H1 (cell line): ENCODE measurements at regions not wholly inside any gene's neighbourhood (a gene's known extent, or its start where the extent isn't known, plus 50 kb on each side); places are given as distances from the start of the nearest gene placed in this dataset.
A peak's percentile ranks its signal among the peaks of the same experiment; 100 is the strongest.

Experiments
- CTCF ChIA-PET: fragments of 300-600 bp; sonication (Branson Sonifier 250); formaldehyde crosslinking; loops from one replicate; lab custom pipeline; 2021; ENCODE audit not compliant: partially characterized antibody; lab: Charles Lee
- POLR2A ChIA-PET: fragments of 300-600 bp; sonication (Branson Sonifier 250); formaldehyde crosslinking; loops from one replicate; lab custom pipeline; 2021; ENCODE audit warnings: inconsistent platforms; ENCODE audit not compliant: partially characterized antibody; lab: Charles Lee
- DNase-seq, 2 experiments: peaks; one replicate each; pipeline versions ENCODE4 v3.0.0 to v3.0.0-alpha.2; 2010 to 2022; ENCODE audit warnings: low spot score in 2 of 2, low read depth in 1 of 2, mixed read lengths in 1 of 2
- FAIRE-seq: peaks from 2 replicates; lab custom pipeline; 2011; peaks lifted over from hg19 to GRCh38; lab: Jason Lieb, UNC
- H2AFZ ChIP-seq: 2 replicates; pipeline ENCODE4 v1.8.1; 2012; ENCODE audit warnings: low read length, inconsistent platforms
- H2AK5ac ChIP-seq: 2 replicates; pipeline ENCODE4 v1.6.1; 2013; ENCODE audit warnings: low read depth, low read length
- H2BK120ac ChIP-seq: replicated peaks from 2 replicates; pipeline ENCODE3; 2013; ENCODE audit warnings: low read depth, low read length, inconsistent platforms
- H2BK12ac ChIP-seq: 2 replicates; pipeline ENCODE4 v1.6.1; 2013; ENCODE audit warnings: low read depth, low read length
- H2BK15ac ChIP-seq: 2 replicates; pipeline ENCODE4 v1.6.1; 2013; ENCODE audit warnings: low read length
- H2BK20ac ChIP-seq: 2 replicates; pipeline ENCODE4 v1.6.1; 2013; ENCODE audit warnings: low read length
- H2BK5ac ChIP-seq: 2 replicates; pipeline ENCODE4 v1.6.1; 2013; ENCODE audit warnings: low read depth, low read length
- H3K14ac ChIP-seq: 2 replicates; pipeline ENCODE4 v1.6.1; 2013; ENCODE audit warnings: inconsistent platforms; ENCODE audit not compliant: insufficient read length
- H3K18ac ChIP-seq: 2 replicates; pipeline ENCODE4 v1.6.1; 2013; ENCODE audit warnings: low read length; ENCODE audit errors: extremely low read depth
- H3K23ac ChIP-seq: 2 replicates; pipeline ENCODE4 v1.6.1; 2013; ENCODE audit warnings: inconsistent platforms; ENCODE audit not compliant: insufficient read length
- H3K23me2 ChIP-seq: 2 replicates; pipeline ENCODE4 v1.6.1; 2013; ENCODE audit warnings: low read depth, low read length
- H3K27ac ChIP-seq: 2 replicates; pipeline ENCODE4 v1.6.1; 2011; ENCODE audit warnings: low read depth, low read length, inconsistent platforms
- H3K27me3 ChIP-seq, 4 experiments: replicated peaks in 1 of 4; 1 replicate in 1 of 4; 2 replicates in 3 of 4; pipeline versions ENCODE4 v1.6.1 to v1.8.1; 2011 to 2013; ENCODE audit warnings: low read length in 3 of 4, mild to moderate bottlenecking in 3 of 4, inconsistent platforms in 2 of 4, mixed read lengths in 2 of 4, moderate library complexity in 1 of 4; ENCODE audit not compliant: control insufficient read depth in 3 of 4, insufficient read depth in 3 of 4; ENCODE audit errors: extremely low read depth in 1 of 4
- H3K36me3 ChIP-seq, 4 experiments: 2 replicates each; pipeline versions ENCODE4 v1.6.1 to v1.8.1; 2011 to 2013; ENCODE audit warnings: mild to moderate bottlenecking in 4 of 4, low read length in 3 of 4, moderate library complexity in 2 of 4, control low read depth in 1 of 4, inconsistent platforms in 1 of 4; ENCODE audit not compliant: insufficient read depth in 4 of 4, control insufficient read depth in 2 of 4
- H3K4ac ChIP-seq: replicated peaks from 2 replicates; pipeline ENCODE3; 2013; ENCODE audit warnings: low read length, low read depth, mixed read lengths, inconsistent platforms; ENCODE audit not compliant: insufficient read length
- H3K4me1 ChIP-seq, 4 experiments: replicated peaks in 1 of 4; 1 replicate in 1 of 4; 2 replicates in 3 of 4; pipeline versions ENCODE4 v1.6.1 to v1.8.1; 2011 to 2013; ENCODE audit warnings: low read length in 3 of 4, inconsistent platforms in 2 of 4, mixed read lengths in 1 of 4; ENCODE audit not compliant: insufficient read depth in 4 of 4, control insufficient read depth in 3 of 4
- H3K4me2 ChIP-seq, 2 experiments: 2 replicates each; pipeline versions ENCODE4 v1.6.1 to v1.8.1; 2011 to 2013; ENCODE audit warnings: low read depth in 2 of 2, low read length in 2 of 2, control low read depth in 1 of 2, inconsistent platforms in 1 of 2, mild to moderate bottlenecking in 1 of 2; ENCODE audit not compliant: insufficient read depth in 1 of 2
- H3K4me3 ChIP-seq, 4 experiments: fragments of 200-600, 300-600 bp in 1 of 4; sonication (generic), shearing (Covaris generic), sonication (Bioruptor Twin) in 1 of 4; 2 replicates each; pipeline versions ENCODE4 v1.5.1 to v1.8.1; 2011 to 2016; ENCODE audit warnings: low read length in 4 of 4, low read depth in 3 of 4, control low read depth in 2 of 4, inconsistent platforms in 2 of 4, mild to moderate bottlenecking in 2 of 4, mixed read lengths in 1 of 4, moderate library complexity in 1 of 4; ENCODE audit not compliant: insufficient read depth in 2 of 4; ENCODE audit errors: extremely low read depth in 1 of 4
- H3K56ac ChIP-seq: replicated peaks from 2 replicates; pipeline ENCODE3; 2013; ENCODE audit warnings: low read depth, mild to moderate bottlenecking, mixed read lengths, low read length, inconsistent platforms; ENCODE audit not compliant: insufficient read length
- H3K79me1 ChIP-seq: 2 replicates; pipeline ENCODE4 v1.6.1; 2013; ENCODE audit warnings: low read depth, low read length, control low read depth
- H3K79me2 ChIP-seq, 2 experiments: 2 replicates each; pipeline versions ENCODE4 v1.6.1 to v1.8.1; 2012 to 2013; ENCODE audit warnings: low read length in 2 of 2, mild to moderate bottlenecking in 2 of 2, inconsistent platforms in 1 of 2; ENCODE audit not compliant: insufficient read depth in 2 of 2, control insufficient read depth in 1 of 2
- H3K9ac ChIP-seq, 4 experiments: replicated peaks in 1 of 4; 1 replicate in 1 of 4; 2 replicates in 3 of 4; pipeline versions ENCODE4 v1.6.1 to v1.8.1; 2011 to 2013; ENCODE audit warnings: low read depth in 3 of 4, low read length in 3 of 4, control low read depth in 2 of 4, mild to moderate bottlenecking in 2 of 4, moderate library complexity in 2 of 4, inconsistent platforms in 1 of 4; ENCODE audit errors: extremely low read depth in 1 of 4
- H3K9me3 ChIP-seq, 2 experiments: 2 replicates each; pipeline versions ENCODE4 v1.6.1 to v1.8.1; 2012 to 2013; ENCODE audit warnings: mild to moderate bottlenecking in 2 of 2, moderate library complexity in 2 of 2, control low read depth in 1 of 2, inconsistent platforms in 1 of 2, low read depth in 1 of 2, low read length in 1 of 2, mixed read lengths in 1 of 2; ENCODE audit not compliant: insufficient read depth in 2 of 2
- H4K20me1 ChIP-seq, 2 experiments: replicated peaks in 1 of 2; 2 replicates each; pipeline versions ENCODE3 to v1.8.1; 2011 to 2013; ENCODE audit warnings: inconsistent platforms in 2 of 2, low read length in 2 of 2, mild to moderate bottlenecking in 1 of 2; ENCODE audit not compliant: insufficient read depth in 2 of 2, control insufficient read depth in 1 of 2
- H4K5ac ChIP-seq: 2 replicates; pipeline ENCODE4 v1.6.1; 2013; ENCODE audit warnings: low read length, low read depth, mixed read lengths, inconsistent platforms; ENCODE audit not compliant: insufficient read length
- H4K8ac ChIP-seq: 2 replicates; pipeline ENCODE4 v1.8.0; 2013; ENCODE audit warnings: mild to moderate bottlenecking, moderate library complexity, low read length, inconsistent platforms; ENCODE audit not compliant: insufficient read depth; ENCODE audit errors: extremely low read depth
- H4K91ac ChIP-seq: replicated peaks from 2 replicates; pipeline ENCODE3; 2013; ENCODE audit warnings: low read length, mixed read lengths, inconsistent platforms; ENCODE audit not compliant: insufficient read length
- CBX8 ChIP-seq: fragments of 300-800, 300-1000 bp; sonication (generic); IDR thresholded peaks from 2 replicates; pipeline ENCODE4 v1.7.1; 2016; ENCODE audit warnings: low read depth, low read length, borderline replicate concordance
- CTBP2 ChIP-seq: IDR thresholded peaks from 2 replicates; pipeline ENCODE4 v1.7.0; 2011; ENCODE audit warnings: borderline replicate concordance, mild to moderate bottlenecking, moderate library complexity, mixed read lengths, low read length; ENCODE audit not compliant: insufficient read depth, insufficient read length
- EGR1 ChIP-seq: IDR thresholded peaks from 2 replicates; pipeline ENCODE4 v1.6.1; 2011; ENCODE audit warnings: low read depth, low read length, borderline replicate concordance
- EP300 ChIP-seq, 2 experiments: IDR thresholded peaks; 1 replicate in 1 of 2; 2 replicates in 1 of 2; pipeline ENCODE4 v1.6.1; 2011 to 2012; ENCODE audit warnings: low read depth in 2 of 2, low read length in 2 of 2, mild to moderate bottlenecking in 2 of 2, borderline replicate concordance in 1 of 2, inconsistent platforms in 1 of 2, moderate library complexity in 1 of 2
- EZH2 ChIP-seq: fragments of 200-600 bp; sonication (generic); IDR thresholded peaks from 2 replicates; pipeline ENCODE4 v1.7.1; 2012; ENCODE audit warnings: low read depth, mild to moderate bottlenecking, moderate library complexity, low read length, inconsistent platforms; ENCODE audit not compliant: severe bottlenecking
- KDM4A ChIP-seq: IDR thresholded peaks from one replicate; pipeline ENCODE4 v1.7.1; 2012; ENCODE audit warnings: low read depth, mild to moderate bottlenecking, moderate library complexity, low read length, inconsistent platforms; ENCODE audit not compliant: severe bottlenecking
- NANOG ChIP-seq: IDR thresholded peaks from 2 replicates; pipeline ENCODE4 v1.6.1; 2011; ENCODE audit warnings: low read length, low read depth, mild to moderate bottlenecking, inconsistent platforms; ENCODE audit not compliant: insufficient read depth, poor library complexity, severe bottlenecking
- NRF1 ChIP-seq: IDR thresholded peaks from 2 replicates; pipeline ENCODE4 v1.6.1; 2011; ENCODE audit warnings: mild to moderate bottlenecking, low read depth, low read length, improper control_type of control experiment
- PHF8 ChIP-seq: fragments of 200-600 bp; sonication (generic); conservative IDR thresholded peaks from 2 replicates; pipeline ENCODE4 v1.7.1; 2012; ENCODE audit warnings: low read depth, mild to moderate bottlenecking, inconsistent platforms, low read length, moderate library complexity
- RNF2 ChIP-seq: fragments of 200-900, 300-1000 bp; sonication (generic); IDR thresholded peaks from 2 replicates; pipeline ENCODE4 v1.7.1; 2016; ENCODE audit warnings: borderline replicate concordance, low read depth, mild to moderate bottlenecking, antibody characterized with exemption, low read length; ENCODE audit not compliant: poor library complexity, severe bottlenecking; ENCODE audit errors: missing control alignments
- SIRT6 ChIP-seq: IDR thresholded peaks from one replicate; pipeline ENCODE4 v1.7.1; 2012; ENCODE audit warnings: low read length, inconsistent platforms
- TCF12 ChIP-seq: IDR thresholded peaks from 2 replicates; pipeline ENCODE4 v1.6.1; 2011; ENCODE audit warnings: low read depth, mild to moderate bottlenecking, low read length
- WGBS, 2 experiments: shearing (Covaris generic) in 1 of 2; methylation state at CpG; one replicate each; pipeline versions ENCODE4 v1.1.6 to v1.1.7; 2013 to 2015; ENCODE audit warnings: low lambda C conversion rate in 2 of 2, mixed read lengths in 2 of 2, inconsistent platforms in 1 of 2, low coverage in 1 of 2, missing lambda C conversion rate in 1 of 2; ENCODE audit not compliant: insufficient replicate concordance in 2 of 2, insufficient coverage in 1 of 2, insufficient read length in 1 of 2; ENCODE audit errors: extremely low coverage in 1 of 2, missing lambda C conversion rate in 1 of 2; 5-methylcytosine and 5-hydroxymethylcytosine counted together
- TF ChIP-seq, protein P1 (sequence below): IDR thresholded peaks from 2 replicates; pipeline ENCODE4 v1.6.1; 2011; ENCODE audit warnings: low read depth, mild to moderate bottlenecking, low read length; ENCODE audit not compliant: insufficient read depth

DNA sequence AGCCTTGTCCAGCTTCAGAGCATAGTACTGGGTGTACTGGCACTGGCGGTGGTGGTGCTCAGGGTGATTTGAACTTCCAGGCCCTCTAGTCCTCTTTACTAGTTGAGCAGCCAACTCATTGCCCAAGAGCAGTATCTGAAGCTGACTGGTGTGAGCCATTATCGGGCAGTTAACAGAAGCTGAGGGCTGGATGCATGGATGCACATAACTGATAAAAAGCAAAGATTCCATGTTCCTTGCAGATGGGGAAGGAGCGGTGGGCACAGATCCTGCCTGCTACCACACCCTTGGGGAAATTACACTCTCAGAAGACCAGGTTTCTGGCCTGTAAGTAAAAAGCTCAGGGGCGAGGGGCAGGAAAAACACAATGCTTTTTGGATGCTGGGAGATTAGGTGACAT lies 499.4 kb upstream of the ARGLU1 start:
- Histone ChIP-seq H3K4me1 (no peaks in the 10 kb centered on the region), H3K27me3 (no peaks in the 10 kb centered on the region), H2AFZ (peak overlapping the region; percentile 45; the same call in 1 of the 2 replicates), H3K4ac (no peak overlapping the region), H2BK15ac (no peak overlapping the region), H3K4me3 (no peak overlapping the region), H3K56ac (no peak overlapping the region), H4K20me1 (no peaks in the 10 kb centered on the region), H3K79me2 (no peaks in the 10 kb centered on the region), H2BK20ac (no peak overlapping the region), H4K91ac (no peak overlapping the region), H3K36me3 (no peaks in the 10 kb centered on the region), H2BK5ac (no peak overlapping the region), H3K18ac (no peak overlapping the region), H3K9ac (no peak overlapping the region), H3K23me2 (no peaks in the 10 kb centered on the region), H3K4me2 (no peak overlapping the region), H4K8ac (no peak overlapping the region), H3K14ac (no peak overlapping the region), H3K9me3 (no peaks in the 10 kb centered on the region), H3K27ac (no peak overlapping the region), H2AK5ac (no peak overlapping the region), H3K79me1 (no peaks in the 10 kb centered on the region), H2BK120ac (no peak overlapping the region), H3K23ac (no peak overlapping the region), H4K5ac (no peak overlapping the region), H2BK12ac (no peak overlapping the region)
- 94% methylated on average over 4 of the region's 4 CpGs; no CpG with 5 or more reads in 1 of the 2 experiments for WGBS, 2 experiments
- FAIRE-seq = no peak
- no peak for DNase-seq
- POLR2A ChIA-PET = no interaction called here
- CTCF ChIA-PET = interaction anchor here (0.7 to 1.2 kb wide), 2 partner anchors 57 to 135 kb away, joined by 3 to 5 read pairs; no protein-coding TSS in a partner anchor
- TF ChIP-seq, protein P1, sequence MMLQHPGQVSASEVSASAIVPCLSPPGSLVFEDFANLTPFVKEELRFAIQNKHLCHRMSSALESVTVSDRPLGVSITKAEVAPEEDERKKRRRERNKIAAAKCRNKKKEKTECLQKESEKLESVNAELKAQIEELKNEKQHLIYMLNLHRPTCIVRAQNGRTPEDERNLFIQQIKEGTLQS = no peak
- no peak for TF ChIP-seq EP300 (IDR thresholded peaks at IDR 0.05; ENCODE audit: borderline replicate concordance in 1 of 2, low read depth in 2 of 2, low read length in 2 of 2)
- TF ChIP-seq EGR1 = no peak
- TF ChIP-seq NRF1 = no peak
- TF ChIP-seq EZH2 = no peak
- TF ChIP-seq CBX8 = no peak
- no peak for TF ChIP-seq NANOG
- TF ChIP-seq KDM4A = no peak
- no peak for TF ChIP-seq TCF12
- no peak for TF ChIP-seq RNF2
- TF ChIP-seq CTBP2 = no peak
- no peak for TF ChIP-seq PHF8
- no peak for TF ChIP-seq SIRT6
